Natural killer cell (primary cell): ENCODE measurements at regions not wholly inside any gene's neighbourhood (a gene's known extent, or its start where the extent isn't known, plus 50 kb on each side); places are given as distances from the start of the nearest gene placed in this dataset.

Experiments
- ATAC-seq, 3 donors: fragments of 150-1000 bp in 2 of 3; fragments of 200-7000 bp in 1 of 3; cut with Tn5 transposase; 1 replicate in 1 of 3; 2 replicates in 2 of 3; pipeline ENCODE4 v1.10.0; 2021; ENCODE audit warnings: mild to moderate bottlenecking in 2 of 3, moderate library complexity in 2 of 3
- DNase-seq, 2 donors: peaks; one replicate each; pipeline versions ENCODE4 v3.0.0 to v3.0.0-alpha.2; 2013 to 2021; ENCODE audit warnings: mixed read lengths in 1 of 2
- H3K27ac ChIP-seq: one replicate; pipeline ENCODE4 v1.5.1; 2013; ENCODE audit warnings: mild to moderate bottlenecking, low read length
- H3K27me3 ChIP-seq: one replicate; pipeline ENCODE4 v1.6.1; 2013; ENCODE audit warnings: low read length; ENCODE audit not compliant: control insufficient read depth, insufficient read depth
- H3K36me3 ChIP-seq: one replicate; pipeline ENCODE4 v1.6.1; 2013; ENCODE audit warnings: low read length; ENCODE audit not compliant: control insufficient read depth, insufficient read depth
- H3K4me1 ChIP-seq: one replicate; pipeline ENCODE4 v1.6.1; 2013; ENCODE audit warnings: low read length; ENCODE audit not compliant: control insufficient read depth, insufficient read depth
- H3K4me3 ChIP-seq: one replicate; pipeline ENCODE4 v1.5.1; 2013; ENCODE audit warnings: low read length
- H3K9me3 ChIP-seq: one replicate; pipeline ENCODE4 v1.6.1; 2013; ENCODE audit warnings: low read length; ENCODE audit not compliant: control insufficient read depth, insufficient read depth
- H3K27ac Mint-ChIP-seq, 2 donors: one replicate each; pipeline ENCODE4 v1.8.0; 2022; ENCODE audit warnings: mild to moderate bottlenecking in 2 of 2, mixed read lengths in 2 of 2, moderate library complexity in 1 of 2
- H3K27me3 Mint-ChIP-seq, 2 donors: one replicate each; pipeline ENCODE4 v1.8.0; 2022; ENCODE audit warnings: low read depth in 2 of 2, mixed read lengths in 2 of 2
- H3K36me3 Mint-ChIP-seq: one replicate; pipeline ENCODE4 v1.8.0; 2022; ENCODE audit warnings: mixed read lengths
- H3K4me1 Mint-ChIP-seq, 2 donors: one replicate each; pipeline ENCODE4 v1.8.0; 2022; ENCODE audit warnings: mixed read lengths in 2 of 2
- H3K4me3 Mint-ChIP-seq: one replicate; pipeline ENCODE4 v1.8.0; 2022; ENCODE audit warnings: mild to moderate bottlenecking, moderate library complexity, mixed read lengths
- H3K9me3 Mint-ChIP-seq, 2 donors: one replicate each; pipeline ENCODE4 v1.8.0; 2022; ENCODE audit warnings: mixed read lengths in 2 of 2
- WGBS: methylation state at CpG from one replicate; pipeline ENCODE4 v1.1.7; 2013; ENCODE audit warnings: missing lambda C conversion rate; ENCODE audit not compliant: insufficient coverage; 5-methylcytosine and 5-hydroxymethylcytosine counted together
- intact Hi-C: fragments of 100-400 bp; cut with micrococcal nuclease; formaldehyde crosslinking; loops from one replicate; pipeline ENCODE4 v1.14.2; 2022
- TF ChIP-seq, protein P1 (sequence below): fragments of 200-600 bp; IDR thresholded peaks from one replicate; pipeline ENCODE4 v1.8.0; 2022; ENCODE audit warnings: antibody characterized with exemption

DNA sequence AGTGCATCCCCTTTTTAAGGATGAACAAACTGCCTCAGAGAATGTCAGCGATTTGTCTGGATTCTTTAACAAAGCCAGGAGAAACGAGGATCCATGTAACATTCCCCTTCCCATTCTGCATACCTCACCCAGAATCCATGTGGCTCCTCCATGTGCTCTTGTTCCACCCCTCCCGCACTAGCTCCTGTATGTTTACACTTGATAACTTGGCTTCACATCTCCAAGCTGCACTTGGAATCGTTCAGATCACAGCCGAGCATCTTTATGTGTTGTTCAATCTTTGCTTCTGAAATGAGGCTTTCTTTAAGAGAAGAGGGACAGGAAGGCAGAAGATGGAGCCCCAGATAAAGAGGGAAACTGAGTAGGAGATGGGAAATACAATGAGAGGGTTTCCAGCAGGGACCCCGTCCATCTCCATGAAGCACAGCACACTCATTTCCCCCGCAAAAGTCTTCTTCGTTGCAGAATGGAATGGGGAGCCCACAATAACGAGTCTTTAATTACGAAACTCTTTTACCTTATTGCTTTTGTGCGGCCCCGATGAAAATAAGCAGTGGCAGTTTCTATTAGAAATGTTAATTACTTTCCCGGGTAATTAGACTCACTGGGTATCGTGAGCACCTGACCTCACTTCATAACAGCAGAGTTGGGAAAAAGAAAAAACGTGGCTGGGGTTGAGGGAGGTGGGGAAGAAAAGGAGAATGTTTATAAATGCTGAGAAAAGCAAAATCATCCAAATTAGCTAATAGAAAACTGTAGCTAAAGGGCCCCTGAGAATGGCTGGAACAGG, 96.8 kb upstream of the ISX start:
- no peak overlapping the region for H3K27ac ChIP-seq

GRCh38 chr22:34971456-34971855, 94.5 kb upstream of the ISX start:
- ATAC-seq, result no peak
- no peak overlapping the region for H3K27ac ChIP-seq

More for the DNA sequence above, 96.8 kb upstream of the ISX start:
- TF ChIP-seq, protein P1, sequence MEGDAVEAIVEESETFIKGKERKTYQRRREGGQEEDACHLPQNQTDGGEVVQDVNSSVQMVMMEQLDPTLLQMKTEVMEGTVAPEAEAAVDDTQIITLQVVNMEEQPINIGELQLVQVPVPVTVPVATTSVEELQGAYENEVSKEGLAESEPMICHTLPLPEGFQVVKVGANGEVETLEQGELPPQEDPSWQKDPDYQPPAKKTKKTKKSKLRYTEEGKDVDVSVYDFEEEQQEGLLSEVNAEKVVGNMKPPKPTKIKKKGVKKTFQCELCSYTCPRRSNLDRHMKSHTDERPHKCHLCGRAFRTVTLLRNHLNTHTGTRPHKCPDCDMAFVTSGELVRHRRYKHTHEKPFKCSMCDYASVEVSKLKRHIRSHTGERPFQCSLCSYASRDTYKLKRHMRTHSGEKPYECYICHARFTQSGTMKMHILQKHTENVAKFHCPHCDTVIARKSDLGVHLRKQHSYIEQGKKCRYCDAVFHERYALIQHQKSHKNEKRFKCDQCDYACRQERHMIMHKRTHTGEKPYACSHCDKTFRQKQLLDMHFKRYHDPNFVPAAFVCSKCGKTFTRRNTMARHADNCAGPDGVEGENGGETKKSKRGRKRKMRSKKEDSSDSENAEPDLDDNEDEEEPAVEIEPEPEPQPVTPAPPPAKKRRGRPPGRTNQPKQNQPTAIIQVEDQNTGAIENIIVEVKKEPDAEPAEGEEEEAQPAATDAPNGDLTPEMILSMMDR, result no peak
- no peaks in the 10 kb centered on the region for H3K36me3 Mint-ChIP-seq
- intact Hi-C loops, result no loop called here
- H3K27me3 ChIP-seq, result no peaks in the 10 kb centered on the region
- H3K27ac Mint-ChIP-seq, result no peak overlapping the region
- 86% methylated on average over 15 of the region's 15 CpGs for WGBS
- H3K9me3 ChIP-seq, result no peaks in the 10 kb centered on the region
- H3K4me3 Mint-ChIP-seq, result no peak overlapping the region
- peaks cover 0 to 6% of the 10 kb centered on the region in 2 donors for H3K4me1 Mint-ChIP-seq
- DNase-seq (no peak), ATAC-seq (no peak)
- H3K4me1 ChIP-seq, result no peaks in the 10 kb centered on the region
- H3K9me3 Mint-ChIP-seq, result peaks cover 0 to 3% of the 10 kb centered on the region in 2 donors
- H3K27me3 Mint-ChIP-seq, result peaks cover 0 to 4% of the 10 kb centered on the region in 2 donors
- H3K4me3 ChIP-seq, result no peak overlapping the region
- H3K36me3 ChIP-seq, result no peaks in the 10 kb centered on the region

GRCh38 chr22:34972191-34972897, 93.6 kb upstream of the ISX start:
- Histone ChIP-seq H3K27ac (no peak overlapping the region), H3K9me3 (peaks cover 2% of the 10 kb centered on the region), H3K4me3 (no peak overlapping the region), H3K4me1 (no peaks in the 10 kb centered on the region), H3K36me3 (no peaks in the 10 kb centered on the region), H3K27me3 (no peaks in the 10 kb centered on the region)
- H3K9me3 Mint-ChIP-seq, result peaks cover 0 to 3% of the 10 kb centered on the region in 2 donors
- no peak overlapping the region for H3K27ac Mint-ChIP-seq
- no peak for DNase-seq
- TF ChIP-seq, protein P1, result no peak
- H3K27me3 Mint-ChIP-seq, result peaks cover 0 to 4% of the 10 kb centered on the region in 2 donors
- no peak for ATAC-seq
- no peak overlapping the region for H3K4me3 Mint-ChIP-seq
- 73% methylated on average over 8 of the region's 8 CpGs for WGBS
- intact Hi-C loops, result no loop called here
- H3K36me3 Mint-ChIP-seq, result no peaks in the 10 kb centered on the region
- peaks cover 0 to 6% of the 10 kb centered on the region in 2 donors for H3K4me1 Mint-ChIP-seq

More at GRCh38 chr22:34971456-34971855, 94.5 kb upstream of the ISX start:
- no peak overlapping the region for H3K4me3 ChIP-seq
- Mint-ChIP-seq H3K4me1 (peaks cover 0 to 6% of the 10 kb centered on the region in 2 donors), H3K27me3 (peaks cover 0 to 4% of the 10 kb centered on the region in 2 donors), H3K27ac (no peak overlapping the region), H3K36me3 (no peaks in the 10 kb centered on the region), H3K9me3 (peaks cover 0 to 3% of the 10 kb centered on the region in 2 donors), H3K4me3 (no peak overlapping the region)
- TF ChIP-seq, protein P1, result no peak
- intact Hi-C loops, result no loop called here
- H3K36me3 ChIP-seq, result no peaks in the 10 kb centered on the region
- H3K4me1 ChIP-seq, result no peaks in the 10 kb centered on the region
- no peaks in the 10 kb centered on the region for H3K9me3 ChIP-seq
- no peak for DNase-seq
- H3K27me3 ChIP-seq, result no peaks in the 10 kb centered on the region
- WGBS, result 74% methylated on average over 2 of the region's 2 CpGs
